ENCODE measurements at regions not wholly inside any gene's neighbourhood (a gene's known extent, or its start where the extent isn't known, plus 50 kb on each side); places are given as distances from the start of the nearest gene placed in this dataset.
"Not testable (repeated sequence)": the region's sequence is repeated elsewhere in the genome, so short reads cannot be mapped to it uniquely, and the experiment has no call there.

GRCh38 chr3:11898611-11899325, 52.1 kb upstream of the TAMM41 start:
- TF ChIP-seq JUND (IDR thresholded peaks at IDR 0.05; ENCODE audit: low read depth) = no peak
- no peak for DNase-seq (ENCODE audit: low read depth in 1 of 2, low spot score in 1 of 2)
- in situ Hi-C loops (cut with HindIII; ENCODE audit: low pct_unique_long_range_greater_than_20kb, low sequenced_read_pairs) = no loop called here

DNA sequence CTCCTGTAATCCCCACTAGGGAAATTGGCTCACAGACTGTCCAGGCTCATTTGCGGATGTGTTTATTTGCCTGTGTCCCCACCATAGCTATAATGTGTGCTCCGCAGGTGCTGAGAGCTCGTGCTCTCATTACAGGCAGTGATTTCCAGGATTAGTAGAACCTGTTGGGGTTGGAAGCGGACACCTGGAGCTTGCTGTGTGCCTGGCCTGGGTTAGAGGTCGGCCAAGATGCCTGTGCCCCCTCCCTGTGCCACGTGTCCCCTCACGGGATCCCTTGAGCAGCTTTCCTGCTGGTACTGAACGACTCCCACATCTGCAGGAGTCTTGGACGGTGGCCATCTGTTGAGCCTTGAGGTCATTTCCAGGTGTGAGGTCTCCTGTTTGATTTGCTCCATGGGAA, 52.7 kb upstream of the TAMM41 start:
- in situ Hi-C loops (cut with HindIII; ENCODE audit: low pct_unique_long_range_greater_than_20kb, low sequenced_read_pairs); DNase-seq (ENCODE audit: low read depth in 1 of 2, low spot score in 1 of 2): not testable (repeated sequence)

DNA sequence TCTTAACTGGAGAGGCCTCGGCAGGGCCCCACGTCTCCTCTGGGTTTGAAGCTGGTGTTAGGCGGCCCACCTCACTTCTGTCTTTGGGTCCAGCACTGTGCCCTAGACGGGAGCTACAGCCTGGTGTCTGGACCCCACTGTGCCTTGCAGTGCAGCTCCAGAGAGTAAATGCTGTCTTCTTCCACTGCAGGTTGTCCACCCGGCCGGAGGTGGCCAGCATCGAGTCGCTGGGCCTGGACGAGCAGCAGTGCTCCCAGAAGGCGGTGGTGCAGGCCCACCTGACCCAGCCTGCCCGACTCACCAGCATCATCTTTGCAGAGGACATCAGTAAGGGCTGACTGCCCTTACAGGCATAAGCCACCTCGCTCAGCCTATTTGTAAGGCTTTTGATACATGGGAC, 53.1 kb upstream of the TAMM41 start:
- TF ChIP-seq JUND (IDR thresholded peaks at IDR 0.05; ENCODE audit: low read depth) = no peak
- in situ Hi-C loops (cut with HindIII; ENCODE audit: low pct_unique_long_range_greater_than_20kb, low sequenced_read_pairs) = no loop called here
- no peak for DNase-seq (ENCODE audit: low read depth in 1 of 2, low spot score in 1 of 2)

DNA sequence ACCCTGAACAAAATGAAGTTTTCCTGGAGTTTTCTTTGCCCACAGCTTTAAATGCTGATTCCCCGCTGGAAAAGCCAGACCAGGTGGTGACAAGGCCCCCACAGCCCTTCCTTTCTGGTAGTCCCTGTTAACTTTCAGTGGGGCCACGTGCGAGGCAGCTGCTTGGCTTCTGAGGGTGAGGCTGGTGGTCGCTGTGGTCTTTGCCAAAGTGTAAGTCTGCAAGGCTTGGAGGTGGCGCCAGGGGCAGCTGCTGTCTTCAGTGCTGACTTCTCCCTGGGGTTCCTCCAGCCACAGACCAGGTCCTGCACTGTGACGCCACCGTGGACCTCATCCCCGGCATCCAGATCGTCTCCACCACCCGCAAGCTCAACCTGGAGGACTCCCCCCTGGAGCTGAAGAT, 54.1 kb upstream of the TAMM41 start:
- no peak for TF ChIP-seq JUND (IDR thresholded peaks at IDR 0.05; ENCODE audit: low read depth)
- DNase-seq (ENCODE audit: low read depth in 1 of 2, low spot score in 1 of 2) = no peak
- in situ Hi-C loops (cut with HindIII; ENCODE audit: low pct_unique_long_range_greater_than_20kb, low sequenced_read_pairs) = no loop called here

DNA sequence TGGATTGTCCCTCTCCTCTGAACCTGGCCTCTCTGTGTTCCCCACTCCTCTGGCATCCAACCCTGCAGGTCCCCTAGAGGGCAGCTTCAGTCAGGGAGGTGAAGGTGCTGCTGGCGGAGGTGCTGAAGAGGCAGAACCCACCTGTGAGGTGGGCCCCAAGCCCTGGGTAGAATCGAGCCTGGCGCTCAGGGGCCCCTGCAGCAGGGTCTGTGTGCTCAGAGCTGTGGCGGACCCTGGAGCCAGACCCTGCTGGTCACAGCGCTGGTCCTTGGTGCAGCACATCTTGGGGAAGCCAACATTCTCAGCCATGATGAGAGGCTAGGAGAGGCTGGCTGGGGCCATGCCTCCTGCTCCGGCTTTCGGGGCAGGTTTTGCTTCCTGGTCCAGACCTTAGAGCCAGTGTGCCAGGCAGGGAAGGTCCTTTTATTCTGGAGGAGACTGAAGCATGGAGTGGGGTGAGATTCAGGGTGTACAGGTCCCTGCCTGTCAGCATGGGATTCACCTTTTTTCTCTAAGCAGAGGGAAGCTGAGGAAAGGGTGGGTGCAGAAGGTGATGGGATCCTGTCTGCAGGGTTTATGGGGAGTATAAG, 54.7 kb upstream of the TAMM41 start:
- no peak for DNase-seq (ENCODE audit: low read depth in 1 of 2, low spot score in 1 of 2)
- in situ Hi-C loops (cut with HindIII; ENCODE audit: low pct_unique_long_range_greater_than_20kb, low sequenced_read_pairs) = no loop called here
- TF ChIP-seq JUND (IDR thresholded peaks at IDR 0.05; ENCODE audit: low read depth) = no peak

GRCh38 chr3:11903047-11903446, 56.4 kb upstream of the TAMM41 start:
- in situ Hi-C loops (cut with HindIII; ENCODE audit: low pct_unique_long_range_greater_than_20kb, low sequenced_read_pairs) = no loop called here
- DNase-seq (ENCODE audit: low read depth in 1 of 2, low spot score in 1 of 2) = no peak
- TF ChIP-seq JUND (IDR thresholded peaks at IDR 0.05; ENCODE audit: low read depth) = no peak

- DNase-seq (ENCODE audit: low read depth in 1 of 2, low spot score in 1 of 2) = no peak
- in situ Hi-C loops (cut with HindIII; ENCODE audit: low pct_unique_long_range_greater_than_20kb, low sequenced_read_pairs) = no loop called here
- TF ChIP-seq JUND (IDR thresholded peaks at IDR 0.05; ENCODE audit: low read depth) = no peak
Measured at GRCh38 chr3:11903447-11903846, 56.8 kb upstream of the TAMM41 start.

- in situ Hi-C loops (cut with HindIII; ENCODE audit: low pct_unique_long_range_greater_than_20kb, low sequenced_read_pairs) = no loop called here
- TF ChIP-seq JUND (IDR thresholded peaks at IDR 0.05; ENCODE audit: low read depth) = no peak
- DNase-seq (ENCODE audit: low read depth in 1 of 2, low spot score in 1 of 2) = no peak
Measured at GRCh38 chr3:11904157-11904556, 57.5 kb upstream of the TAMM41 start.

GRCh38 chr3:11906407-11906806, 59.7 kb upstream of the TAMM41 start:
- no peak for DNase-seq (ENCODE audit: low read depth in 1 of 2, low spot score in 1 of 2)
- no peak for TF ChIP-seq JUND (IDR thresholded peaks at IDR 0.05; ENCODE audit: low read depth)
- in situ Hi-C loops (cut with HindIII; ENCODE audit: low pct_unique_long_range_greater_than_20kb, low sequenced_read_pairs) = no loop called here

- in situ Hi-C loops (cut with HindIII; ENCODE audit: low pct_unique_long_range_greater_than_20kb, low sequenced_read_pairs) = no loop called here
- DNase-seq (ENCODE audit: low read depth in 1 of 2, low spot score in 1 of 2) = no peak
- no peak for TF ChIP-seq JUND (IDR thresholded peaks at IDR 0.05; ENCODE audit: low read depth)
Measured at GRCh38 chr3:11907667-11908660, 61.3 kb upstream of the TAMM41 start.

GRCh38 chr3:11908981-11909698, 62.5 kb upstream of the TAMM41 start:
- DNase-seq (ENCODE audit: low read depth in 1 of 2, low spot score in 1 of 2) = no peak
- in situ Hi-C loops (cut with HindIII; ENCODE audit: low pct_unique_long_range_greater_than_20kb, low sequenced_read_pairs) = no loop called here
- no peak for TF ChIP-seq JUND (IDR thresholded peaks at IDR 0.05; ENCODE audit: low read depth)

- no peak for DNase-seq (ENCODE audit: low read depth in 1 of 2, low spot score in 1 of 2)
- in situ Hi-C loops (cut with HindIII; ENCODE audit: low pct_unique_long_range_greater_than_20kb, low sequenced_read_pairs) = no loop called here
- TF ChIP-seq JUND (IDR thresholded peaks at IDR 0.05; ENCODE audit: low read depth) = no peak
Measured at GRCh38 chr3:11909726-11910125, 63.0 kb upstream of the TAMM41 start.

DNA sequence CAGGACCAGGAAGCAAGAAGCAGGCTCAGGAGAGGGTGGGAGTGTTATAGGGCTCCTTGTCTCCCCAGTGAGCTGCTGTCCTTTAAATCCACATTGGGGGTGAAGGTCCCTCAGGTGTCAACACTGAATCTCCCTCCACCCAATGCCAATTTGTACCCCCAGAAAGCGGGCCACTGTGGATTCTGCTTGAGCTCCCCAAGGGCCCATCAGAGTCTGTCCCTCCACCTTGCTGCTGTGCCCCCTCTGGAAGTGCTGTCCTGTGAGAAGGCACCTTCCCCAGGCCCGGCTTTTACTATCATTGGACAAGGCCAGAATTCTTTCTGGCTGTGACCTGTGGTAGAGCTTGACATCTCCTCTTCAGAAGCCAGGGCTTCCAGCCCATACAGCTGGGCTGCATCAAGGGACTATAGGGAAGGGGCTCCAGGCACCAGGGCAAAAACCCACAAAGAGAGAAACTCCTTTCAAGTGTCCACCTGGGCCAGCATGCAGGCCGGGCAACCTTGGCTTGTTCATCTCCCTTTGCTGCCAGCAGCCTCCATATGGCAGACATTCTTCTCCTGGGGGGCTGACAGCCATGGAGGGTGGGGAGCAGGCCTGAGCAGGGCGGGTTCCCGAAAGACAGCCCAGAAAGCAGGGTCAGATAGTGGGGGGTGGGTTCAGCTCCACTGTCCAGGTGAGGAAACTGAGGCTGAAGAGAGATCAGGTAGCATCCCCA, 63.7 kb upstream of the TAMM41 start:
- in situ Hi-C loops (cut with HindIII; ENCODE audit: low pct_unique_long_range_greater_than_20kb, low sequenced_read_pairs); DNase-seq (ENCODE audit: low read depth in 1 of 2, low spot score in 1 of 2): not testable (repeated sequence)
